ENCODE measurements at regions not wholly inside any gene's neighbourhood (a gene's known extent, or its start where the extent isn't known, plus 50 kb on each side); places are given as distances from the start of the nearest gene placed in this dataset.
"Not testable (repeated sequence)": the region's sequence is repeated elsewhere in the genome, so short reads cannot be mapped to it uniquely, and the experiment has no call there.

- no peak for DNase-seq
These were observed 196.1 kb downstream of the TTC6 start for GRCh38 chr14:37791384-37792036.

GRCh38 chr14:37792124-37792523 lies 196.7 kb downstream of the TTC6 start:
- DNase-seq: no peak

GRCh38 chr14:37796703-37797416 lies 201.4 kb downstream of the TTC6 start:
- no peak for DNase-seq

GRCh38 chr14:37797675-37798074 lies 202.2 kb downstream of the TTC6 start:
- DNase-seq: no peak

- DNase-seq: no peak
These were observed 212.3 kb downstream of the TTC6 start for GRCh38 chr14:37807722-37808121.

GRCh38 chr14:37810094-37810801 lies 214.8 kb downstream of the TTC6 start:
- DNase-seq: no peak

GRCh38 chr14:37813732-37814131 lies 218.3 kb downstream of the TTC6 start:
- no peak for DNase-seq

GRCh38 chr14:37816135-37816534 lies 220.7 kb downstream of the TTC6 start:
- DNase-seq: no peak

GRCh38 chr14:37816743-37817295 lies 221.4 kb downstream of the TTC6 start:
- DNase-seq: no peak

- DNase-seq: no peak
These were observed 224.0 kb downstream of the TTC6 start for GRCh38 chr14:37819155-37820015.

- DNase-seq: not testable (repeated sequence)
These were observed 225.4 kb downstream of the TTC6 start for GRCh38 chr14:37820810-37821209.

- DNase-seq: no peak
These were observed 229.7 kb downstream of the TTC6 start for GRCh38 chr14:37824939-37825712.

- DNase-seq: no peak
These were observed 231.4 kb downstream of the TTC6 start for GRCh38 chr14:37826869-37827268.

GRCh38 chr14:37830271-37830670 lies 234.8 kb downstream of the TTC6 start:
- DNase-seq: no peak

GRCh38 chr14:37834275-37834674 lies 238.8 kb downstream of the TTC6 start:
- DNase-seq: no peak

- not testable (repeated sequence) for DNase-seq
These were observed 243.3 kb downstream of the TTC6 start for GRCh38 chr14:37838778-37839177.

- not testable (repeated sequence) for DNase-seq
These were observed 245.6 kb downstream of the TTC6 start for GRCh38 chr14:37841039-37841438.

GRCh38 chr14:37842106-37842505 lies 246.7 kb downstream of the TTC6 start:
- DNase-seq: no peak

- no peak for DNase-seq
These were observed 248.7 kb downstream of the TTC6 start for GRCh38 chr14:37843954-37844607.

- DNase-seq: no peak
These were observed 249.2 kb downstream of the TTC6 start for GRCh38 chr14:37844614-37845013.

GRCh38 chr14:37848985-37849621 lies 253.7 kb downstream of the TTC6 start:
- DNase-seq: no peak

All from NK-92 treated with Interleukin-12 subunit alpha and Interleukin-12 subunit beta, amount 100 ng/mL, for 24 hours (cell line).